Peyer's patch (tissue), 4 donors: ENCODE measurements at regions not wholly inside any gene's neighbourhood (a gene's known extent, or its start where the extent isn't known, plus 50 kb on each side); places are given as distances from the start of the nearest gene placed in this dataset.

Experiments used
- DNase-seq, 3 donors: peaks; one replicate each; pipeline ENCODE4 v3.0.0-alpha.2; 2017 to 2019
- H3K27ac ChIP-seq, 4 donors: fragments of 200-600 bp; sonication (generic); one replicate each; pipeline ENCODE4 v1.5.1; 2016 to 2019
- H3K27me3 ChIP-seq, 2 donors: fragments of 200-600 bp; sonication (generic); one replicate each; pipeline ENCODE4 v1.5.1; 2019
- H3K36me3 ChIP-seq, 3 donors: fragments of 200-600 bp; sonication (generic); one replicate each; pipeline ENCODE4 v1.5.1; 2016 to 2019
- H3K4me1 ChIP-seq, 4 donors: fragments of 200-600 bp; sonication (generic); one replicate each; pipeline ENCODE4 v1.5.1; 2016 to 2019
- H3K4me3 ChIP-seq, 4 donors: fragments of 200-600 bp; sonication (generic); 1 replicate in 3 of 4; 2 replicates in 1 of 4; pipeline ENCODE4 v1.5.1; 2016 to 2019; ENCODE audit warnings: mild to moderate bottlenecking in 1 of 4
- H3K9me3 ChIP-seq, 4 donors: fragments of 200-600 bp; sonication (generic); one replicate each; pipeline ENCODE4 v1.5.1; 2016 to 2019; ENCODE audit warnings: mild to moderate bottlenecking in 1 of 4
- CTCF ChIP-seq, 6 experiments: fragments of 450-650 bp in 4 of 6; fragments of 200-600 bp in 2 of 6; sonication (generic) in 1 of 6; IDR thresholded peaks; one replicate each; pipeline ENCODE4 v1.5.1; 2017 to 2019; ENCODE audit warnings: antibody characterized with exemption in 6 of 6, mild to moderate bottlenecking in 3 of 6, moderate library complexity in 1 of 6
- POLR2A ChIP-seq, 2 donors: fragments of 450-650 bp; IDR thresholded peaks; one replicate each; pipeline ENCODE4 v1.5.1; 2017; ENCODE audit warnings: antibody characterized with exemption in 2 of 2, mild to moderate bottlenecking in 2 of 2, moderate library complexity in 2 of 2

- Histone ChIP-seq H3K27me3 (no peaks in the 10 kb centered on the region), H3K4me3 (no peak overlapping the region), H3K27ac (no peak overlapping the region), H3K36me3 (no peaks in the 10 kb centered on the region), H3K9me3 (no peaks in the 10 kb centered on the region), H3K4me1 (no peaks in the 10 kb centered on the region)
- TF ChIP-seq CTCF (IDR thresholded peaks at IDR 0.05), result no peak
- TF ChIP-seq POLR2A (IDR thresholded peaks at IDR 0.05), result no peak
- no peak for DNase-seq
Measured at GRCh38 chr1:96087719-96088118, 633.9 kb upstream of the PTBP2 start.

- no peak overlapping the region for H3K27ac ChIP-seq
- no peaks in the 10 kb centered on the region for H3K27me3 ChIP-seq
- H3K9me3 ChIP-seq, result no peaks in the 10 kb centered on the region
- no peaks in the 10 kb centered on the region for H3K36me3 ChIP-seq
- TF ChIP-seq CTCF (IDR thresholded peaks at IDR 0.05) (no peak), POLR2A (IDR thresholded peaks at IDR 0.05) (no peak)
- DNase-seq, result no peak
- H3K4me1 ChIP-seq, result no peaks in the 10 kb centered on the region
- no peak overlapping the region for H3K4me3 ChIP-seq
Measured at GRCh38 chr1:96090134-96090533, 631.5 kb upstream of the PTBP2 start.

GRCh38 chr1:96095849-96096612 is 625.6 kb upstream of the PTBP2 start:
- H3K27ac ChIP-seq, result no peak overlapping the region
- H3K36me3 ChIP-seq, result no peaks in the 10 kb centered on the region
- H3K9me3 ChIP-seq, result no peaks in the 10 kb centered on the region
- H3K4me1 ChIP-seq, result no peaks in the 10 kb centered on the region
- TF ChIP-seq CTCF (IDR thresholded peaks at IDR 0.05) (no peak), POLR2A (IDR thresholded peaks at IDR 0.05) (no peak)
- no peaks in the 10 kb centered on the region for H3K27me3 ChIP-seq
- DNase-seq, result no peak
- H3K4me3 ChIP-seq, result no peak overlapping the region

GRCh38 chr1:96096613-96097321 is 624.8 kb upstream of the PTBP2 start:
- Histone ChIP-seq H3K36me3 (no peaks in the 10 kb centered on the region), H3K27me3 (no peaks in the 10 kb centered on the region), H3K27ac (no peak overlapping the region), H3K4me3 (no peak overlapping the region), H3K4me1 (no peaks in the 10 kb centered on the region), H3K9me3 (no peaks in the 10 kb centered on the region)
- TF ChIP-seq CTCF (IDR thresholded peaks at IDR 0.05) (no peak), POLR2A (IDR thresholded peaks at IDR 0.05) (no peak)
- DNase-seq, result no peak

GRCh38 chr1:96104506-96104905 is 617.1 kb upstream of the PTBP2 start:
- no peaks in the 10 kb centered on the region for H3K27me3 ChIP-seq
- H3K4me3 ChIP-seq, result no peak overlapping the region
- no peak overlapping the region for H3K27ac ChIP-seq
- no peaks in the 10 kb centered on the region for H3K36me3 ChIP-seq
- no peaks in the 10 kb centered on the region for H3K9me3 ChIP-seq
- H3K4me1 ChIP-seq, result no peaks in the 10 kb centered on the region
- no peak for DNase-seq
- TF ChIP-seq POLR2A (IDR thresholded peaks at IDR 0.05), result no peak
- no peak for TF ChIP-seq CTCF (IDR thresholded peaks at IDR 0.05)
